Ascending aorta (tissue), 2 donors: ENCODE measurements at regions not wholly inside any gene's neighbourhood (a gene's known extent, or its start where the extent isn't known, plus 50 kb on each side); places are given as distances from the start of the nearest gene placed in this dataset.

ENCODE experiments used
- DNase-seq, 2 donors: peaks; one replicate each; pipeline ENCODE4 v3.0.0-alpha.2; 2019; ENCODE audit warnings: low spot score in 2 of 2
- H3K27ac ChIP-seq, 2 donors: fragments of 200-600 bp; sonication (generic); one replicate each; pipeline ENCODE4 v1.5.1; 2016 to 2017; ENCODE audit warnings: mild to moderate bottlenecking in 1 of 2
- H3K27me3 ChIP-seq: fragments of 200-600 bp; sonication (generic); one replicate; pipeline ENCODE4 v1.5.1; 2017
- H3K36me3 ChIP-seq, 2 donors: fragments of 200-600 bp; sonication (generic); one replicate each; pipeline ENCODE4 v1.5.1; 2016
- H3K4me1 ChIP-seq, 2 donors: fragments of 200-600 bp; sonication (generic); one replicate each; pipeline ENCODE4 v1.5.1; 2016 to 2017; ENCODE audit warnings: mild to moderate bottlenecking in 1 of 2
- H3K4me3 ChIP-seq, 2 donors: fragments of 200-600 bp; sonication (generic); one replicate each; pipeline ENCODE4 v1.5.1; 2016 to 2017; ENCODE audit warnings: mild to moderate bottlenecking in 1 of 2
- H3K9me3 ChIP-seq, 2 donors: fragments of 200-600 bp; sonication (generic); one replicate each; pipeline ENCODE4 v1.5.1; 2016
- CTCF ChIP-seq, 3 experiments: fragments of 200-600 bp in 2 of 3; fragments of 450-650 bp in 1 of 3; sonication (generic) in 2 of 3; IDR thresholded peaks; one replicate each; pipeline ENCODE4 v1.5.1; 2016 to 2019; ENCODE audit warnings: antibody characterized with exemption in 3 of 3, mild to moderate bottlenecking in 1 of 3, moderate library complexity in 1 of 3
- intact Hi-C: fragments of 100-400 bp; cut with DNase I; formaldehyde crosslinking; loops from one replicate; pipeline ENCODE4 v1.15.1; 2023

GRCh38 chr10:8128511-8128910, 74.0 kb downstream of the GATA3 start:
- Histone ChIP-seq H3K9me3 (no peaks in the 10 kb centered on the region), H3K4me3 (no peak overlapping the region), H3K27me3 (no peaks in the 10 kb centered on the region), H3K27ac (no peak overlapping the region), H3K36me3 (no peaks in the 10 kb centered on the region), H3K4me1 (no peaks in the 10 kb centered on the region)
- no peak for DNase-seq
- intact Hi-C loops, result no loop called here
- TF ChIP-seq CTCF (IDR thresholded peaks at IDR 0.05), result no peak

GRCh38 chr10:8129438-8129837, 75.0 kb downstream of the GATA3 start:
- Histone ChIP-seq H3K27me3 (no peaks in the 10 kb centered on the region), H3K36me3 (no peaks in the 10 kb centered on the region), H3K9me3 (no peaks in the 10 kb centered on the region), H3K27ac (no peak overlapping the region), H3K4me3 (no peak overlapping the region), H3K4me1 (no peaks in the 10 kb centered on the region)
- no peak for DNase-seq
- intact Hi-C loops, result no loop called here
- no peak for TF ChIP-seq CTCF (IDR thresholded peaks at IDR 0.05)

- H3K4me1 ChIP-seq, result no peaks in the 10 kb centered on the region
- no peak for TF ChIP-seq CTCF (IDR thresholded peaks at IDR 0.05)
- no peaks in the 10 kb centered on the region for H3K9me3 ChIP-seq
- no peak overlapping the region for H3K4me3 ChIP-seq
- H3K27me3 ChIP-seq, result no peaks in the 10 kb centered on the region
- H3K36me3 ChIP-seq, result no peaks in the 10 kb centered on the region
- H3K27ac ChIP-seq, result no peak overlapping the region
- DNase-seq, result no peak
- intact Hi-C loops, result no loop called here
Measured at GRCh38 chr10:8130973-8131911, 76.8 kb downstream of the GATA3 start.

- TF ChIP-seq CTCF (IDR thresholded peaks at IDR 0.05), result no peak
- H3K27me3 ChIP-seq, result no peaks in the 10 kb centered on the region
- H3K27ac ChIP-seq, result no peak overlapping the region
- no peaks in the 10 kb centered on the region for H3K4me1 ChIP-seq
- no peak overlapping the region for H3K4me3 ChIP-seq
- intact Hi-C loops, result no loop called here
- no peak for DNase-seq
- no peaks in the 10 kb centered on the region for H3K9me3 ChIP-seq
- H3K36me3 ChIP-seq, result no peaks in the 10 kb centered on the region
Measured at GRCh38 chr10:8133146-8133545, 78.7 kb downstream of the GATA3 start.

GRCh38 chr10:8136736-8137135, 82.2 kb downstream of the GATA3 start:
- H3K36me3 ChIP-seq, result no peaks in the 10 kb centered on the region
- intact Hi-C loops, result no loop called here
- no peak for TF ChIP-seq CTCF (IDR thresholded peaks at IDR 0.05)
- H3K4me1 ChIP-seq, result no peaks in the 10 kb centered on the region
- H3K27me3 ChIP-seq, result no peaks in the 10 kb centered on the region
- H3K9me3 ChIP-seq, result no peaks in the 10 kb centered on the region
- H3K27ac ChIP-seq, result no peak overlapping the region
- no peak for DNase-seq
- no peak overlapping the region for H3K4me3 ChIP-seq
